ELF-1 (cell line): ENCODE measurements at regions not wholly inside any gene's neighbourhood (a gene's known extent, or its start where the extent isn't known, plus 50 kb on each side); places are given as distances from the start of the nearest gene placed in this dataset.
"Not testable (repeated sequence)": the region's sequence is repeated elsewhere in the genome, so short reads cannot be mapped to it uniquely, and the experiment has no call there.

Experiments used
- DNase-seq: peaks from one replicate; pipeline ENCODE4 v3.0.0-alpha.2; 2016; ENCODE audit warnings: low read depth, low spot score

DNA sequence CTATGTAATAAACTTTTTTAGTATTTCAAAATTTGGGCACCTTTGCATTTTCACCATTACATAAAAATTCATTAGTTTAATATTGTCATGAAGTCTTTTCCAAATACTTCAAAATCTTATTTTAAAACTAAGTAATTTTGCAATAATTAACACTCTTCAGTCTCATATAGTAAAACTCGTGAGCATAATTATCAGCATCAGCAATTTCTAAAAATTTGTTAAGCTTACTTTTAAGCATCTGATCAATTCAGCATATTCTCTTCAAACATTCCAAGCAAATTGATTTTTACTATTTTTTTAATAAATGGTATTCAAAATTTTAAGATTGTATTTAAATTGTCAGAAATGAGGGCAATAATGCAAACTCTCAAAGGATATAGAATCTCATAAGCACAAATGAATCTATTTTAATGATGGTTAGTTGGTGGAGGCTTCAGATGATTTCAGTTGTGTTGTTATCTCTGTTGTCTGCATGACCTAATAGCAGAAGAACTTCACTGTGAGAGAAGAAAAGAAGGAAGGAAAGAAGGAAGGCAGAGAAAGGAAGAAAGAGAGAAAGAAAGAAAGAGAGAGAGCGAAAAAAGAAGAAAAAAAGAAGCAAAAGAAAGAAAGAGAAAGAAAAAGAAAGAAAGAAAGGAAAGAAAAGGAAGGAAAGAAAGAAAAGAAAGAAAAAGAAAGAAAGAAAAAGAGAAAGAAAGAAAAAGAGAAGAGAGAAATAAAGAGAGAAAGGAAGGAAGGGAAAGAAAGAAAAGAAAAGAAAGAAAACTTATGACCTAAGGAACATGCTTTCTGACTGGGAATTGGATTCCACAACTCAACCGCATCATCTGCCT is 860.5 kb downstream of the NCAM2 start:
- DNase-seq, result no peak

DNA sequence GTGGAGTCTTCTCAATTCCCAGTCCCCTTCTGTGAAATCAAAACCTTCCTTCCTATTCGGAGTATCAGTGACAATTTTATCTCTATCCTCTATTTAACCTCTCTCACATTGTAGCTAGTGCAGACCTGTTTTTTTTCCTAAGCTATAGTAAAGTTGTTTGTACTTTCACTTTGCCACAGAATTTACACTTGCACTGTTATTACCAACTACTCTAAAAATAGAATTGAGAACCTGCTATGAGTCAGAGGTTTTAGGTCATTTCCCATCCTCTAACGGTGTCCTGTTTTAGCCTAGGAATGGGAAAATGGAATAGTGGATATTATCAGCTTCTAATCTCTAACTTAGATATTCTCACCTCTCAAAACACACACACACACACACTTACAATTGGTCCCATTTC is 862.7 kb downstream of the NCAM2 start:
- DNase-seq, result no peak

DNA sequence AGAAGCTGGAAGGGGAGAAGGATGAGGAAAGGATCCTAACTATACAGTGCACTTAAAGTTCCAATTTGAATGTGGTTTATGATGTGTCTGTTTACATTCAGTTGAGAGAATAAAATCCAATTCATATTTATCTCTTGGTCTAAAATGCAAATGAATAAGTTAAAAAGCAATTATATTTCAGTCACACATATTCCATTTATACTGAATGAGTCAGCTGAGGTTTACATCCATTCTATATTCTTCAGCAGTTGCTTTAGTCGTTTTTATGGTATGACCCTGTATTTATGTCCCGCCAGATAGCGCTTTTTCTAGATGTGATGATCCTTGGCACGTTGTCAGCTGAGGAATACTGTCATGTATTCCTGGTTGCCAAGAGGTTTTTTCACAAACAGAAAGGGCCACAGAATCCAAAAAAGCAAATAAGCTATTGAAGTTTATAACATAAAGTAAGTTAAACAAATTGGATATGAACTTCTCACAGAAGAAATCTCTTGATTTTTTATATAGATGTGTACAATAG is 866.2 kb downstream of the NCAM2 start:
- DNase-seq, result no peak

DNA sequence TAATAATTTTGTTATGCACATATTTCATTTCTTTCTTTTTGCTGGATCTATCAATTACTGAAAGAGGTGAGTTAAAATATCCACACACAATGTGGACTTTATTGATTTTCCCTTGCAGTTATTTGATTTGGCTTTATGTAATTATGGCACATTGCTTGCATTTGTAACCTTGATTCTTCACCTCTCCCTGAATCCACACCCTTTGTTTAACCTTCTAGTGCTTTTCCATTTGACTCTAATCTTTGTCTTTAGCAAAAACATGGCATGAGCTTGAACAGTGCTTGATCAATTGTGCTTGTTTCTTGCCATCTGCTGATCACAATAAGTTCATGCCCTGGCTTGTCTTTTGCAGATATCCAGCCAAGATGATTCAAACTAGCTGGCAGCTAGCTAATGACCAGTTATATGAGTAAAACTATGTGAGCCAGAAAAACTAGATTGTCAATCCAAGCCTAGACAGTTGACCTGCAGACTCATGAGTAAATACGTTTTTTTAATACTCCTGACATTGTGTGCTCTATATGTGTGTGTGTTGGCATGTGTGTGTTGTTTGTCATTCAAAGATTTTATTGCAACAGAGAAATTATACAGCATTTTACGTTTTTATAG is 899.2 kb downstream of the NCAM2 start:
- DNase-seq, result no peak

DNA sequence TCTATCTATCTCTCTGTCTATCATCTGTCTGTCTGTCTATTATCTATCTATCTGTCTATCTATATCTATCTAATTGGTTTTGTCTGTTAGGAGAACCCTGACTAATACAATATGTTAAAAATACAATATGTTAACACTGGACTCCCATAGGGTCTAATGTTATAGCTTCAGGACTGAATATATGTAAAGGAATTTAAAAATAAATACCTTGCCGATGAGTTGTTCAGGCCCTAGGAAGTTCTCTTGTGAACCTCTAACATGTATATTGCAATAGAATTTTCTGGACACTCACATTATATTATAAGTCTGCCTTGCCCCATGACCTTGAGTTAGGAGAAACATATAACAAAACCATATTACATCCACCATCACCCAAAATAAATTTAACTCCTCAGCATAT is 900.6 kb downstream of the NCAM2 start:
- no peak for DNase-seq

DNA sequence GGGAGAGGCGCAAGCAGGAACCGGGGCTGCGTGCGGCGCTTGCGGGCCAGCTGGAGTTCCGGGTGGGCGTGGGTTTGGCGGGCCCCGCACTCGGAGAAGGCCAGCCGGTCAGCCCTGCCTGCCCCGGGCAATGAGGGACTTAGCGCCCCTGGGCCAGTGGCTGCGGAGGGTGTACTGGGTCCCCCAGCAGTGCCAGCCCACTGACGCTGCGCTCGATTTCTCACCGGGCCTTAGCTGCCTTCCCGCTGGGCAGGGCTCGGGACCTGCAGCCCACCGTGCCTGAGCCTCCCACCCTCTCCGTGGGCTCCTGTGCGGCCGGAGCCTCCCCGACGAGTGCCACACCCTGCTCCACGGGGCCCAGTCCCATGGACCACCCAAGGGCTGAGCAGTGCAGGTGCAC is 904.2 kb downstream of the NCAM2 start:
- not testable (repeated sequence) for DNase-seq

DNA sequence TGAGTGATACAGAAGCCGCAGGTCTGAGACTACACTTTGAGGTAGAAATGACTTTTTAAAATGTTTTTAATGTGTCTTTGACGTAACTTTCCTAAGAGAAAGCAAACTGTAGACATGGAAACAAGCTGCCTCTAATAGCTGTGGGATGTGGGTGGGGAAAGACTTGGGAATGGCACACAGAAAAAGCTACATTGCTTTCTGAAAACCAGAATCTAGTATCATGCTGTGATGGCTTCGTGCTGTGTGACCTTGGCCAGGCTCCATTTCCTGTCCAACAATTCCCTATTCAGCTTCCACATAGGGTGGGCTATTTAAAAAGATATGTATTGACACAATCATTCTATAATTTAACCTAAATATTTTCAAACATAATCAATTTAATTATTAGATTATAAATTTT is 909.1 kb downstream of the NCAM2 start:
- DNase-seq, result no peak

DNA sequence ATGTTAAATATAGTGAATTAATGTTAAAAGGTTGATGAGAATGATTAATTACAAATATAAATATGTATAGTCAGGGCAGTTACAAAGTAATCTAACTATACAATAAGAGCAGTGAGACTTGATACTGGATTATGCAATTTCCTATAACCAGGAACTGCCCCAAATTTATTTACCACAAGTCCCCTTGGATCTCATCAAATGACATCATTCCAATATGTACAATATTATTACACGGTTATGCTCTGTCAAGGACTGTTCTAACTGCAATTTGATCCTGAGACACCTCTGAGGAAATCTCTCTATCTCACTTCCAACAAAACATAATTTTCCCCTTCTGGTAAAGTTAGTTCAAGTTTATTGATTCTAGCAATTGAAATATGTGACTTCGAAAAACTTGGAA is 917.6 kb downstream of the NCAM2 start:
- DNase-seq, result no peak

DNA sequence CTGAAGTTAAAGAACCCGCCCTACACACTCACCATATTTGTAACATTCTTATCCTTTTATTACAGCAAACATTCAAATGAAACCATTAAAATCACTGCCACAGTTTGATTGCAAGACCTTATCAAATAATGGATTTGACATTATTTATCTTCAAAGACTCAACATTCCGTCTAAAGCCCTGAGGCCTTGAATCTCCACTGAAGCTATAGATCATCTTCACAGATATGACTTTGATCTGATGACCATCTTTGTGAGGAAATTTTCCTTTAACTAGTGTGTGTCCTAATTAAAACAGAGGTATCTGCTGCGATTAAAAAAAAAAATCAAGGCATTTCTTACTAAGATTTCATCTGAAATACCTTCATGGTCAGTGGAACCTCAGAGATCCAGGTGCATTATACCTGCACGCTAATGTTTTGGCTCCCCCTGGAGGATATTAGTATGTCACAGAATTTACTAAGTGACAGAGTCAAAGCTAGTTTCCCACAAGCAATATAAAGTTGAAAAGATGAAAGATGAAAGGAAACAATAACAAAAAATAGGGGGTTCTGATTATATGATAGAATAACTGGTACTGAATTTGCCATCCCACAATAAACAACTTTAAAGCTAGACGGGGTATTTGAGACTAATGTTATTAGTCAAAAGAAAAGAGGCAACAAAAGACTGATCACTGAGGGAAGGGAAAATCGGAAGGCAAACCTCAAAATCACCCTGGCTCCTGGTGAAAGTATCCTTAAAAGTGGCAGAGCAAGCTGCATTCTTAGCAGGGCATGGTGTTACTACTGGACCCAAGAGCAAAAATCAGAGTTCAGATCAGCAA is 923.4 kb downstream of the NCAM2 start:
- no peak for DNase-seq

DNA sequence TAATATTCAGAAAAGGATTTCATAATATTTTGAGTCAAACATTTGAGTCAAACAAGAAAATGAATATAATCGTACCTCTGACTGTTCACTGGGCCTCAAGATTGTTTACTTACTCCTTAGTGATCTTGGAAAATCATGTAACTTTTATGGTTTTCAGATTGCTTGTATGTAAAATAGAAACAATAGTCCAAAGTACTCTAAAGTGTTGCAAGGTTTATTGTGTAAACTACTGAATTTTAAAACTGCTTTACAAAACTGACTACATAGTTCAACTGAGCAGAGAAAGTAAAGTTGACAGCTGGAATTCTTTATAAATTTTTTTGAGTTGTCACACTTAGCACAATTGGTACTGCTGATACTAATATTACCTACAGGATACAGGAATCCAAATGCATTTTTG is 931.0 kb downstream of the NCAM2 start:
- no peak for DNase-seq

DNA sequence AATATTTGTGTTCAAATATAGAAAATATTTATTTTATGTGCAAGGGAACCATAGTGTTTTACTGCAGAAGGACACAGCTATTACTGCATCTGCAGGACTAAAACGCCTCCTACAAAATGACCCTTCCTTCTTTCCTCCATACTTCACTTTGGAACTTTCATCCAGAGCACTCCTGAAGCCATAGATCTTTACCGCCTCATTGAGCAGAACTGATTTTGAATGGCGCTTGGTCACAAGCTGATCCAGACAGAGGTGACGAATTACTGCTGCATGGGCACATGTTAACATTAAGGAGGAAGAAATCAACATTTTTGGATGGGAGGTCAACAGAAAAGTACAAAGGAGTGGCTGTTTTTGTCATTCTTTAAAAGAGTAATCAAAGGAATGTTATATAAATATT is 931.6 kb downstream of the NCAM2 start:
- no peak for DNase-seq

DNA sequence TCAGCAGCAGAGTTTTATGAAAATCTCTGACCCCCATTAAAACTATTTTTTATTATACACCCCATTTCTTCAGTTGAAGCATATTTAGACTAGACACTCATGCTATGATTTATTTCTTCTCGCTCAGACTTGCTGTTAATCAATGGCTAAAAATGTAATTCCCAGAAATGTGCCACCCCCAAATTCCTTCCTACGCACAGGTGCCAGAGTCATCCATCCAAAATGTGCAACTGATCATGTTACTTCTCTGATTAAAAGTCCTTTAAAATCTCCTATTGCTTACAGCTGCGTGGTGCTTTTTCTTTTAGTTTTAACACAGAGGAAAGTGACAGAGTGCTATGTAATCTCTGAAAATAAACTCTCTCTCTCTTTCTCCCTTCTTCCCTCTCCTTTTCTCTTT is 954.4 kb downstream of the NCAM2 start:
- no peak for DNase-seq

DNA sequence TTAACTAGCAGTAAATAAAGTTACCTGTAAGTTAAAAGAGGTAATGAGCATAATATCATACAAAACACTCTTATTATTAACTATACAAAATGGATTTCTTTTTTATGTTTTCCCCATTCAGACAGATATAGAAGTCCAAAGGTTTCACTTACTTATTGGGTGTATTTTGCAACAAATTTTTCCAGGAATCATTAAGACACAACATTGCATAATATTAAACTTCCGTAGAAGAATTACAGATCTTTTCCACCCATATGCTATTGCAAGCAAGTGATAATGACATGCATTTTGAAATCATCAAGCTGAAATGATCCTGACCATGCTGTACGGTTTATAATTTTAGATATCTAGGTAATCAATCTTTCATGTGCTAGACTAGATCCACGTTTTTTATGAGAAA is 957.0 kb downstream of the NCAM2 start:
- DNase-seq, result no peak

DNA sequence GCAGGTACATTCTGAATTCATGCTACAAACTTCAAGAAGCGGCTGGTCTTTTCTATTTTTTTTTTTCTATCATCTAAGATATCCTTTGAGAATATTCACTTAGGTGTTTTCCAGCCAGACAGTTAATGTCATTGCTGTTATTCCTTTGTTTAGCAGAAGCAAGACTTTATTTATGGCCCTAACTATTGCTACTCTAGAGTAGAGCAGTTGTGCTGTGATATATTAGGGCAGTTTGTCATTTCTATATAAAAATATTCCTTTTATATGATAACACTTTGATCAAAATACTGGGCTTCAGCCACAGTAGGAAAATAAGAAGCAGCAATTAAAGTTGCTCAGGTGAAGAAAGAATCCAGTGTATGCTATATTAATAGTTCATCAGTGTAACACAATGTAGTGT is 959.3 kb downstream of the NCAM2 start:
- no peak for DNase-seq

DNA sequence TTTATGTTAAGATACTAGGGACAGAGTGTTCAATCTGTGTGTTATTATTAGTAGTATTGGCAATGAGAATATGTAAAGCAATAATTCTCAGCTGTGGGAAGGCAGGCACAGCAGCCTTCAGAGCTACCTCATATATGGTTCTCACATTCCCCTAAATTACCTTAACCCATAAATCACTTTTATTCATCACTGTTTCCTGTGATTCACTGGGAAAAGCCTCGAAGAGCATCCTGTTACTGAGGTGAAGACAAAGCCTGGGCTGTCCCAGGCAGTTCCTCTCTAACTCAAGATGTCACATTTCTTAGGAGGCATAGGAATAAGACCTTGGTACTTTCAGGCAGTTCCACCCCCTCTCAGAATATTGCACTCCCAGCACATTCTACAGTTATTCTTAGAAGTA is 965.7 kb downstream of the NCAM2 start:
- DNase-seq, result no peak

DNA sequence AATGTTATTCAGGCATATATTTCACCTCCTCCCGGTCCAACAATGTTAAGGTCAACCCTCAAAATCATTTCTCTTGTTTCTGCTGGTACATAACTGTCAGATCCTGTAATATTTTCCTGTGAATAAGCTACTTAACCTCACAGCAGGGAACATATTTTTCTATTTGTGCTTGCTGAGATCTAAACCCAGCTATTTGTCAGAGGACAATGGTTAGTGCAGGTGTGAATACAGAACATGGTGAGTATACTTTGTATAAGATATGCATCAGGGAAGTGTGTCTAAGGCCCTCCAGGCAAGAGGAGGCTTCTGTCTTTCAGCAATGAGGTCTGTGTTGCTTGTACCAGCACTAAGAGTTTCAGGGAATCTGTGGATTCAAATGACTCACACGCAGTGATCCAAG is 970.6 kb downstream of the NCAM2 start:
- DNase-seq, result no peak

DNA sequence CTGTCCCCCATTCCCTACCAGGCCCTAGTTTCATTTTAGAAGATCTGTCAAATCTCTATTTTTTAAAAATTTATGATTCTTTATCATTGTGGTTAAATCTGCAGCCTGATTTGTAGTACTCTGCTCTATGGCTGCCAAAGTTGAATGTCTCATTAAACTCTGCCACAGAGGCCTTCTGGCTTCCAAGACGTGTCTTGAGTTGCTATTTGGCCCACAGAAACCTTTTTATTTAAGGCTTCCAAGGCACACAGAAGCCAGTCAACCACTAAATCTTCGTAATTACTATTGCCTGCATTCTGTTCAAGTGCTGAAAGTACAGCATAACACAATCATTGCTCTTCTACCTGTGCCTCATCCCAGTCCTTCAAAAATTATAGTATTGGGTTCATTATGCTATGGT is 971.0 kb downstream of the NCAM2 start:
- no peak for DNase-seq

DNA sequence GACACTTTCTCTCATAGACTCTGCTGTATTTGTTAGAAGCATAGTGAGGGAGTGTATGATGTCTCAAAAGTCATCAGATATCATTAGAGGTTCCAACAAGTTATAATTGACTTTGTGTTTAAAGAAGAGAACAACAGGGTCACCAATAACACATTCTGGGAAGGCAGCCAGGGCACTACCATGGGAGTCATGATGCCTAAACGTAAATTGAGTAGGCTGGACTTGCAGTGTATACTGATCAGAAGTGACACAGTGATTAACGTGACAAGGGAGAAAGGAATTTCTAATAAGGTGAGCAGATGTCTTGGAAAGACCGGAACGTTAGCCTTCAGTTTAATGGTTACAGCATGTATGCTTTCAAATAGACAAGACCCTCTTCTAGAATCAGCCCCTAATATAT is 973.2 kb downstream of the NCAM2 start:
- DNase-seq, result no peak

DNA sequence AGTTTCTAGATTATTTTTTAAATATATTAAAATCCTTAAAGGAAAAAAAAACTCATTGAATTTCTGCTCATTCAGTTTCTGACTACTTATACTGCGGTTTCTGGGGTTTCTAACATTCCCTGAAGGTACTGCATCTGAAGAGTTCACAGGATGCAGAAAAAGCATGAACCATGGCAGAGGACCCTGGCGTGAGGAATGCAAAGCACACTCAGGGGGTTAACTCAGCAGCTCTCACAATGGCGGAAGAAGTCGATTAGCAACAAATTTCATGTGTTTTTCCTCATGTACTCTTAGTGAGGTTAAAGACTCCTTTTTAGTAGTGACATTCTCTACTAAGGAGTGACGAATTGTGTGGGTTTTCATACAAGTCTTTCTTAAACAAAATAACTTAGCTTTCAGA is 975.6 kb downstream of the NCAM2 start:
- DNase-seq, result no peak

DNA sequence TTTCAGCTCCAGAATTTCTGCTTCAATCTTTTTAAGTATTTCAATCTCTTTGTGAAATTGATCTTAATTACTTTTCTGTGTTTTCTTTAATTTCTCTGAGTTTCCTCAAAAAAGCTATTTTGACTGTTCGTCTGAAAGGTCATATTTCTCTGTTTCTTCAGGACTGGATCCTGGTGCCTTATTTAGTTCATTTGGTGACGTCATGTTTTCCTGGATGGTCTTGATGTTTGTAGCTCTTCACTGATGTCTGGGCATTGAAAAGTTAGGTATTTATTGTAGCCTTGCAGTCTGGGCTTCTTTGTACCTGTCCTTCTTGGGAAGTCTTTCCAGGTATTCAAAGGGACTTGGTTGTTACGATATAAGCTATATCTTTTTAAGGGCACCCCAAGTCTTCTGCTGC is 998.7 kb downstream of the NCAM2 start:
- no peak for DNase-seq

DNA sequence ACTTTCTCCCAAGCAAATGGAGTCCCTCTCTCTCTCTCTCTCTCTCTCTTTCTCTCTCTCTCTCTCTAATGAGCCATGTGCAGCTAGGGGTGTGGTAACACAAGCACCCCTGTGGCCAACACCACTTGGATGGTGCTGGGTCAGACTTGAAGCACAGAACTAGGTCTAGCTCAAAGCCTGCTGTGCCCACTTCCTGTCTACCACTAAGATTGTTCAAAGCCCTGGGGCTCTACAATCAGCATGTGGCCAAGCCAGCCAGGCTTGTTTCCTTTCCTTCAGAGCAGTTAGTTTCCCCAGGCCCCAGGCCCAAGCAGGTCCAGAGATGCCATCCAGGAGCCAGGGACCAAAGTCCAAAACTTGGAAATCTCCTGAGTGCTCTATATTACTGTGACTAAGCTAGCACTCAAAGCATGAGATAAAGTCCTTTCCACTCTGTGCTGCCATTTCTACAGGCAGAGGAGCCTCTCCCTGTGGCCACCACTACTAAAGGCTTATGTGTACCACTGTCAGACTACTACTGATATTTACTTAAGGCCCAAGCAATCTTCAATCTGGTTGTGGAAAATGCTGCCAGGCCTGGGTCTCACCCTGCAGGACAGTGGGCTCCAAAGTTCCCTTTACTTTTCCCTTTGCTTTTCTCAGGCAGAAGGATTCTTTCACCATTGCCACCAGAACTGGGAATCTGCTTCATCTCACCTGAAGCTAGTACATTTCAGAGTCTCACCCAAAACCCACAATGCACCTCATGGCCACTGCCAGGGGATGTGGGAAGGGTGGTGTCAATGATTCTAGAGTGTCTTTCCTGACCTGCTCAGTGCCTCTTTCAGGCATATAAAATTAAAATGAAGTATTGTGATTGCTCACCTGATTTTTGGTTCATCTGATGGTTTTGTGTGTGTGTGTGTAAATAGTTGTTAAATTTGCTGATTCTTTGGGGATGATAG is 999.5 kb downstream of the NCAM2 start:
- DNase-seq, result peak; percentile 64
